ENCODE measurements at regions not wholly inside any gene's neighbourhood (a gene's known extent, or its start where the extent isn't known, plus 50 kb on each side); places are given as distances from the start of the nearest gene placed in this dataset.

- no peak for TF ChIP-seq CTCF (IDR thresholded peaks at IDR 0.05)
- no peaks in the 10 kb centered on the region for H3K4me1 ChIP-seq
- H3K4me3 ChIP-seq, result no peak overlapping the region
- no peaks in the 10 kb centered on the region for H3K36me3 ChIP-seq
- H3K9ac ChIP-seq (ENCODE audit: low read depth in 2 of 2, low read length in 2 of 2), result no peak overlapping the region
- DNase-seq, result no peak
- no peaks in the 10 kb centered on the region for H3K27me3 ChIP-seq
- H3K27ac ChIP-seq, result no peak overlapping the region
- no peaks in the 10 kb centered on the region for H3K9me3 ChIP-seq
- intact Hi-C loops (cut with DNase I), result no loop called here
These were observed 1531.0 kb downstream of the UQCRFS1 start for GRCh38 chr19:27681972-27682371.

- Histone ChIP-seq H3K4me1 (no peaks in the 10 kb centered on the region), H3K9me3 (no peaks in the 10 kb centered on the region), H3K27ac (no peak overlapping the region), H3K4me3 (no peak overlapping the region), H3K27me3 (no peaks in the 10 kb centered on the region), H3K9ac (ENCODE audit: low read depth in 2 of 2, low read length in 2 of 2) (no peak overlapping the region), H3K36me3 (no peaks in the 10 kb centered on the region)
- TF ChIP-seq CTCF (IDR thresholded peaks at IDR 0.05), result no peak
- no peak for DNase-seq
- intact Hi-C loops (cut with DNase I), result no loop called here
These were observed 1533.0 kb downstream of the UQCRFS1 start for GRCh38 chr19:27679905-27680304.

GRCh38 chr19:27679399-27679798 is 1533.6 kb downstream of the UQCRFS1 start:
- TF ChIP-seq CTCF (IDR thresholded peaks at IDR 0.05), result no peak
- DNase-seq, result no peak
- Histone ChIP-seq H3K9me3 (no peaks in the 10 kb centered on the region), H3K4me3 (no peak overlapping the region), H3K36me3 (no peaks in the 10 kb centered on the region), H3K27ac (no peak overlapping the region), H3K9ac (ENCODE audit: low read depth in 2 of 2, low read length in 2 of 2) (no peak overlapping the region), H3K27me3 (no peaks in the 10 kb centered on the region), H3K4me1 (no peaks in the 10 kb centered on the region)
- intact Hi-C loops (cut with DNase I), result no loop called here

- no peak overlapping the region for H3K27ac ChIP-seq
- no peak for DNase-seq
- intact Hi-C loops (cut with DNase I), result no loop called here
- H3K27me3 ChIP-seq, result no peaks in the 10 kb centered on the region
- H3K9ac ChIP-seq (ENCODE audit: low read depth in 2 of 2, low read length in 2 of 2), result no peak overlapping the region
- no peak for TF ChIP-seq CTCF (IDR thresholded peaks at IDR 0.05)
- no peaks in the 10 kb centered on the region for H3K4me1 ChIP-seq
- no peaks in the 10 kb centered on the region for H3K36me3 ChIP-seq
- H3K4me3 ChIP-seq, result no peak overlapping the region
- H3K9me3 ChIP-seq, result no peaks in the 10 kb centered on the region
These were observed 1536.1 kb downstream of the UQCRFS1 start for GRCh38 chr19:27676877-27677276.

GRCh38 chr19:27676334-27676733 is 1536.6 kb downstream of the UQCRFS1 start:
- Histone ChIP-seq H3K27me3 (no peaks in the 10 kb centered on the region), H3K9me3 (no peaks in the 10 kb centered on the region), H3K27ac (no peak overlapping the region), H3K4me1 (no peaks in the 10 kb centered on the region), H3K9ac (ENCODE audit: low read depth in 2 of 2, low read length in 2 of 2) (no peak overlapping the region), H3K4me3 (no peak overlapping the region), H3K36me3 (no peaks in the 10 kb centered on the region)
- intact Hi-C loops (cut with DNase I), result no loop called here
- DNase-seq, result no peak
- no peak for TF ChIP-seq CTCF (IDR thresholded peaks at IDR 0.05)

GRCh38 chr19:27675771-27676170 is 1537.2 kb downstream of the UQCRFS1 start:
- Histone ChIP-seq H3K9me3 (no peaks in the 10 kb centered on the region), H3K27ac (no peak overlapping the region), H3K4me3 (no peak overlapping the region), H3K36me3 (no peaks in the 10 kb centered on the region), H3K27me3 (no peaks in the 10 kb centered on the region), H3K4me1 (no peaks in the 10 kb centered on the region), H3K9ac (ENCODE audit: low read depth in 2 of 2, low read length in 2 of 2) (no peak overlapping the region)
- intact Hi-C loops (cut with DNase I), result no loop called here
- no peak for DNase-seq
- TF ChIP-seq CTCF (IDR thresholded peaks at IDR 0.05), result no peak
